HG03103 (cell line): ENCODE measurements at regions not wholly inside any gene's neighbourhood (a gene's known extent, or its start where the extent isn't known, plus 50 kb on each side); places are given as distances from the start of the nearest gene placed in this dataset.
"Not testable (repeated sequence)": the region's sequence is repeated elsewhere in the genome, so short reads cannot be mapped to it uniquely, and the experiment has no call there.

Source experiments
- ATAC-seq: cut with Tn5 transposase; IDR thresholded peaks from one replicate; pipeline ENCODE4 v1.9.1; 2021; ENCODE audit warnings: low read depth; ENCODE audit not compliant: unreplicated experiment

DNA sequence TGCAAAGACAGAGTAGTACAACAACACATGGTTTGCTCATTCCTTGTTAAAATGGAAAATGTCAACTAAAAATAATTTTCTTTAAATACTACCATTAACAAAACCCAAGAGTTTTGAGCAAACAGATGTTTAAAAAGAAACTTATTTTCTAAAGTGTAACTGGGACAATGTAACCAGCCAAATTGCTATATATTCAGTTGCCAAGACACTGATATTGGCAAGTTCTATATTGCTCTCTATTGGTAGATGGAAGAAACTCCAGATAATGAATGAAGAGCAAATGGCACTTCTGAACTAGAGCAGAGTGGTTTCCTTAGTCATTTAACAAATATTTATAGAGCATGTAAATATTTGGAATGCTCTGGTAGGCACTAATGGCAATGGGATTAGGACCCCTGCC, 966.2 kb downstream of the RPA4 start:
- ATAC-seq = no peak

DNA sequence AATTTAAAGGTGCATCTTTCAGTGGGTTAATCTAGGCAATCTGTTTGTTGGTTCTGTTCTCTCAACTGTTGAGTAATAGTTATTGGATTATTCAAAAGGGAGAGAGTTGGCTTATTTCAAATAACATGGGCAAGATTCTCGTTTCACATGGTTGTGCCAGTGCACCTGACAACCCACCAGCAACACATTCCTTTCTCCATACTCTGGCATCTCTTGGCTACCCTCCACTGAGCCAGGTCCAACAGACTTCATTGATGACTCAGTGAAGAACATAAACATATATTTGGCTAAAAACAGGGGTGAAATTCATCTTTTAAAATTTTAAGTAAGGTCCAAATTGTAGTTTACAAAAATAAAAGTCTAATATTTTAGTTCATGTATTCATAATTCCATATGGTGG, 967.2 kb downstream of the RPA4 start:
- ATAC-seq = no peak

GRCh38 chrX:97854086-97854485, 970.4 kb downstream of the RPA4 start:
- no peak for ATAC-seq

DNA sequence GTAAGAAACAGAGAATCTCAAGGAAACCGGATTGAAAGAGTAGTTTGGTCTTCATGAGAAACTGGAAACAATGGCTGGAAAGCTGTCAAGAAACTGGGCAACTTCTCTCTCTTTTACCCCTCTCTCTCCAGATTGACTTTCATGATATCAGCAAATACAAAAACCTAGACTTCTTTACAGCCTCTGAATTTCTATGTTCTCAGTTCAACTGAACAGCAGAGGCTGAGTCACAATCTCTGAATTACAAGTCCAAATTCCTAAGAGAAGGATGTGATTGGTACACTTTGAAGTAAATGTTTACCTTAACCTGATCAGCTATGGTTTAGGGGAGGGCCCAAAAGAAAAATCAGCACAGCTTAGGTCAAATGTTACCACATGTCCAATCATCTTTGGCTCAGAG, 974.9 kb downstream of the RPA4 start:
- no peak for ATAC-seq

DNA sequence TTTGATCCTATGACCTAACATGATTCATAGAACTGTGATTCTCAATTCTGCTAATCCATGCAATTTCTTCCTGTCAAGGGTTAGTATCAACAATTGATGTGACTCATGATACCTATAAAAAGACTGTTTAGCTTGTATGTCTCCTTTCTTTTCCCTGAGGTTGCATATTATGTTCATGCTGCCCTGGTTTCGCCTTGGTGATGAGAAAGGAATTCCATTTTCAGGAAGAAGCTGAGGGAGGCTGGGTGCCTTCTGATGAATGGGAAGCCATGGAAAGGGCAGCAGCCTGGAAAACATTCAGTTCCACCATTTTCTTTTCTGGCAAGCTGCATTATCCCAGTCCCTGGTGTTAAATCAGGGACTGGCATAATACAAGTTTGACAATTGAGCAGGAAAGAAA, 976.5 kb downstream of the RPA4 start:
- ATAC-seq = no peak

- ATAC-seq = no peak
Observed at GRCh38 chrX:97863261-97863660, 979.6 kb downstream of the RPA4 start.

GRCh38 chrX:97867266-97867665, 983.6 kb downstream of the RPA4 start:
- no peak for ATAC-seq

- no peak for ATAC-seq
Observed at GRCh38 chrX:97876697-97877407, 993.1 kb downstream of the RPA4 start.

GRCh38 chrX:97882306-97882705, 998.6 kb downstream of the RPA4 start:
- ATAC-seq = no peak

- ATAC-seq = no peak
Observed at GRCh38 chrX:97895751-97896150, 1012.0 kb downstream of the RPA4 start.

DNA sequence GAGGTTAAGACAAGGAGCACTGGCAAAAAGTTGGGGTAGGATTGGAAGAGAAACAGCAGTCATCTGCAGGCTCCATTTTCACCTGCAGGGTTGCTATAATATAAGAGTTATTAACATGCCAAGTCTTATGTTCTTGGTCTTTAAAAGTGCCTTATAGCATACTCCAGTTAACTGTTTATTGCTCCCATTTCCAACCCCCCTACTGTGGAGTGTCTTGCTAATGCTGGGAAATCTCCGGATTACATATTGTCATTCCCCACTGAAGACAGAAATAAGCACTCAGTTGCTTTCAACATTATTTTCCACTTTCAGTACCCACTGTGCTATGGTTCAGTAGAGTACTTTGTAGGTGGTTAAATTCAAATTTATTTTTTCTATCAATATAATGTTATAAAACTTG, 1014.3 kb downstream of the RPA4 start:
- no peak for ATAC-seq

DNA sequence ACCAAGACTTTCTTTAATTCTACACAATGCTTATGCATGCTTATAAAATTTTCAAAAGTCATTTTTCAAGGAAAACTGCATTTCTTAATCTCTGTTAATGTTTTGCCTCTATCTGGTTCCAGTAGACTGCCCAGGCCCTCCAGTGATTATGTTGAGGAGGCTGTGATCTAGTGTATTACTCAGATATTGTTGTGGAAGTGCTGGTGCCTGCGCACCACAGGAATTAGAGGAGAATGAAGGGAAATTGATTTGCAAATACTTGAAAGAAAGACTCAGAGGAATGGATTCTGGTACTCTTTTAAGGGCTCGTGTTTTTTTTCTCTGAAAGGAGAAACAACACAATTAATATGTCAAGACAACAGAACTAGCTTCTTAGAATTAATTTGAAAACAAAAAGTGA, 1015.1 kb downstream of the RPA4 start:
- ATAC-seq = no peak

GRCh38 chrX:97907791-97908190, 1024.1 kb downstream of the RPA4 start:
- ATAC-seq = no peak

- peak; percentile 99 for ATAC-seq
Observed at GRCh38 chrX:97909245-97909644, 1025.5 kb downstream of the RPA4 start.

DNA sequence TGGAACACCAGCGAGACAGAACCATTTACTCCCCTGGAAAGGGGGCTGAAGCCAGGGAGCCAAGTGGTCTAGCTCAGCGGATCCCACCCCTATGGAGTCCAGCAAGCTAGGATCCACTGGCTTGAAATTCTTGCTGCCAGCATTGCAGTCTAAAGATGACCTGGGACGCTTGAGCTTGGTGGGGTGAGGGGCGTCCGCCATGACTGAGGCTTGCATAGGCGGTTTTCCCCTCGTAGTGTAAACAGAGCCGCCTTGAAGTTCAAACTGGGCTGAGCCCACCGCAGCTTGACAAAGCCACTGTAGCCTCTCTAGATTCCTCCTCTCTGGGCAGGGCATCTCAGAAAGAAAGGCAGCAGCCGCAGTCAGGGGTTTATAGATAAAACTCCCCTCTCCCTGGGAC, 1031.7 kb downstream of the RPA4 start:
- ATAC-seq = not testable (repeated sequence)

DNA sequence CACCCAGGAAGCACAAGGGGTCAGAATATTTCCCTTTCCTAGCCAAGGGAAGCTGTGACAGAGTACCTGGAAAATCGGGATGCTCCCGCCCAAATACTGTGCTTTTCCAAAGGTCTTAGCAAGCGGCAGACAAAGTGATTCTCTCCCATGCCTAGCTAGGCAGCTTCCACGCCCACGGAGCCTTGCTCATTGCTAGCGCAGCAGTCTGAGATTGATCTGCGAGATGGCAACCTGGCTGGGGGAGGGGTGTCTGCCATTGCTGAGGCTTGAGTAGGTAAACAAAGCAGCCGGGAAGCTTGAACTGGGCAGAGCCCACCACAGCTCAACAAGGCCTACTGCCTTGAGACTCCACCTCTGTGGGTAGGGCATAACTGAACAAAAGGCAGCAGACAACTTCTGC, 1037.5 kb downstream of the RPA4 start:
- ATAC-seq = not testable (repeated sequence)

DNA sequence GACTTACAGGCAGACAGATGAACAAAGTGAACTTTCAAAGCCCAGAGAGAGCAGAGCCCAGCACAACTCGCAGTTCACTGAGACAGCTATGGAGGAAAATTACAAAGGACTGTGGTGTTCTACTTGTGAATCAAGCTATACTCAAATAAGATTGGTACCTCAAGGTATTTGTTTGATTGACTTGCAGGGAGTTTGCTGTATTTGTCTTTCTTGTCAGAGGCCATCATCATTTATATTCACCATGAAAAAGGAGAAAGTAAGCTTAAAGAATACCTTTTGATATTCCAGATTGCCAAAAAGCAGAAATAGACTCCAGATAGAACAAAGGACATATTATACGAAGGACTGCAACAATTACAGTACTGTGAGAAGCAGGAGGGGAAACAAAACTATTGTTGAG, 1047.9 kb downstream of the RPA4 start:
- ATAC-seq = no peak

DNA sequence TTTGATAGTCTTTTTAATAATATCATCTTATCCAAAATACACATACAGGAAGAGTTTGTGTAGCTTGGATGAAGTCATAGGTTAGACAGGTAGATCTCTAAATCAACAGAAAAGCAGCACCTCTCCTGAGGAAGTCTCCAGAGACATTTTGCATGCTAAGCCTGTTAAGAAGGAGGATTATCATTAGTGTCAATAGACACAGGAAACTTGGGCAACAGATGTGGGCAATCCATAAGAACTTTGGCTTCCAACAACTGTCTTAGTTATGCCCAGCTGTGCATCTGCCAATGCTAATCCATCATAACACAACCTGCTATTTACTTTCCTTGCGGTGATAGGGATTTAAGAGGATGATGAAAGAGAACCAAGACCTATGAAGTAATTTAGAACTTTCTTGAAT, 1052.6 kb downstream of the RPA4 start:
- ATAC-seq = no peak

DNA sequence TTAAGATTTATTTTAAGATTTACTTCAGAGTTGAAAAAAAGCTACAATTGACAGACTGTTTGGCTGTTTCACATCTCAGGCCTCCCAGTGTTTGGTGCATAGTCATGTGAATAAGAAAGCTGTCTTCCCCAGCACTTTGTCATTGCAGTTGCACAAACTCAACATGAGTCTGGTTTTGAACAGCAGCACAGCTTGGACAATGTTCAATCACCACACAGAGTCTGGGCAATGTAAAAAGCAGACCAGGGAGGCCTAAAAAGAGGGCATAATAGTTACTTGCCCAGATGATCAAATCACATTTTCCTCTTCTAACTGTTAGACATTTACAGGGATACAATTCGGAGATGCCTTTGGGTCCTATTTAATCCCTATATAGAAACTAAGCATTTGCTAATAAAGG, 1055.0 kb downstream of the RPA4 start:
- no peak for ATAC-seq

DNA sequence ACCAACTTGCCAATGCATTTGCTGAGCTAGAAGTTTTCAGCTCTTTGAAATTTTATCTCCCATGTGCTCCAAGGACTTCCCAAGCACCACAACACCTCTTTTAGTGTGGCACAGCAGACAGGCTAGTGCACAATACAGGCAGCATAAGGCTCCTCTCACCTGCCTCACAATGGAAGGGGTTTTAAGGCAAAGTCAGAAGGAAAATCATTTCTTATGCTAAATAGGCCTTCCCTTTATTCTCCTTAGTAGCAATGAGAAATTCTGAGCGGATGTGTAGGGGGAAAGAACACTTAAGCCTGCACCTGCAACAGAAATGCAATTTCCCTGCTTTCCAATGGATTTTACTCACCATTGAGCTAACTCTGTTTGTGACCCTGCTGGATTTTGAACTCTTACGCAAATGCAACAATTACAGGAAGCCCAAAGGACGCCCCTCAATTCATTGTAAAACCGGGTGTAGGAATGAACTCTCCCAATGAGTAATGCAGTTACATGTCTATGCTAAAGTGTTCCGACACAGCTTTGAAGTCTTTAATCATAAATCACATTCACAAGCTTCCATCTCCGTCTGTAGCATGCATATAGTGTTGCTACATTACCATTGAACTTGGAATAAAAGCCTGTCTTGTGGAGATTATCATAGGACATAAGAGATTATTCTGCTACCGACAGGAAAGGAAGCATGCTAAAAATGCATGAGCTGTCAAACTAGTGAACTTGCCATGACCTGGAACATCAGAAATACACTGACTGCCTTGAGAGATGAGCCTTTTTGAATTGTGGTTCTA, 1084.9 kb downstream of the RPA4 start:
- ATAC-seq = no peak

DNA sequence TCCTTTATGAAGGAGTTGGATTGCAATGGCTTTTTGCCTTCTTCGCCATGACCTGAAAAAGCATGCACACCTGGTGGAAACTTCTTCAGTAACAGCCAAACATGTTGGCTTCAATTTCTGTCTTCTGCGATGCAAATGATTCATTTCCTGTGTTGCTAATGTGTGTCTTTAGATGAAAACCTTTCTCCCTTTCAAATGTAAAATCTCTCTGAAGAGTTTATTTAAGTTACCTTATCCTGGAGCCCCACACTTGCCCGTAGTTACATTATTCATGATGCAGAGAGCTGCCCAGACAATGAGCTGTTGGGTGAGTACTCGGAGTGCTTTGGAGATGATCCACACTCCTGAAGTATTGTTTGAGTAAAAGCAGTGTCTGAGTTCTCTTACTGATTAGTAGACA, 1100.9 kb downstream of the RPA4 start:
- no peak for ATAC-seq

GRCh38 chrX:97985096-97985495, 1101.4 kb downstream of the RPA4 start:
- no peak for ATAC-seq
